T-helper 17 cell (primary cell): ENCODE measurements at regions not wholly inside any gene's neighbourhood (a gene's known extent, or its start where the extent isn't known, plus 50 kb on each side); places are given as distances from the start of the nearest gene placed in this dataset.

Experiments used
- ATAC-seq: fragments of 150-1000 bp; cut with Tn5 transposase; 2 replicates; pipeline ENCODE4 v1.10.0; 2021; ENCODE audit warnings: mild to moderate bottlenecking, moderate library complexity
- DNase-seq, 3 donors: peaks; one replicate each; pipeline versions ENCODE4 v3.0.0 to v3.0.0-alpha.2; 2020 to 2021
- H3K9me3 ChIP-seq: one replicate; pipeline ENCODE4 v1.7.0; 2013; ENCODE audit warnings: low read length, mild to moderate bottlenecking; ENCODE audit not compliant: control insufficient read depth, poor library complexity, severe bottlenecking
- H3K27ac Mint-ChIP-seq: one replicate; pipeline ENCODE4 v1.8.0; 2022; ENCODE audit warnings: mild to moderate bottlenecking, moderate library complexity, mixed read lengths
- H3K27me3 Mint-ChIP-seq: one replicate; pipeline ENCODE4 v1.8.0; 2022; ENCODE audit warnings: mixed read lengths
- H3K36me3 Mint-ChIP-seq: one replicate; pipeline ENCODE4 v1.8.0; 2022; ENCODE audit warnings: low read depth, mixed read lengths
- H3K4me1 Mint-ChIP-seq: one replicate; pipeline ENCODE4 v1.8.0; 2022; ENCODE audit warnings: mild to moderate bottlenecking, mixed read lengths
- H3K4me3 Mint-ChIP-seq: one replicate; pipeline ENCODE4 v1.8.0; 2022; ENCODE audit warnings: mild to moderate bottlenecking, moderate library complexity, mixed read lengths

- H3K4me3 Mint-ChIP-seq, result no peak overlapping the region
- no peaks in the 10 kb centered on the region for H3K4me1 Mint-ChIP-seq
- no peaks in the 10 kb centered on the region for H3K27me3 Mint-ChIP-seq
- no peaks in the 10 kb centered on the region for H3K9me3 ChIP-seq
- DNase-seq (no peak), ATAC-seq (no peak)
- H3K36me3 Mint-ChIP-seq, result no peaks in the 10 kb centered on the region
- H3K27ac Mint-ChIP-seq, result no peak overlapping the region
Measured at GRCh38 chr7:10210000-10210399, 763.7 kb upstream of the PHF14 start.

- no peak overlapping the region for H3K27ac Mint-ChIP-seq
- DNase-seq (no peak), ATAC-seq (no peak)
- H3K36me3 Mint-ChIP-seq, result no peaks in the 10 kb centered on the region
- H3K4me1 Mint-ChIP-seq, result no peaks in the 10 kb centered on the region
- no peaks in the 10 kb centered on the region for H3K27me3 Mint-ChIP-seq
- no peaks in the 10 kb centered on the region for H3K9me3 ChIP-seq
- no peak overlapping the region for H3K4me3 Mint-ChIP-seq
Measured at GRCh38 chr7:10211016-10211415, 762.7 kb upstream of the PHF14 start.

- Mint-ChIP-seq H3K4me3 (no peak overlapping the region), H3K27me3 (no peaks in the 10 kb centered on the region), H3K4me1 (no peaks in the 10 kb centered on the region), H3K27ac (no peak overlapping the region), H3K36me3 (no peaks in the 10 kb centered on the region)
- H3K9me3 ChIP-seq, result no peaks in the 10 kb centered on the region
- DNase-seq (no peak), ATAC-seq (no peak)
Measured at GRCh38 chr7:10211861-10212260, 761.8 kb upstream of the PHF14 start.

- no peaks in the 10 kb centered on the region for H3K4me1 Mint-ChIP-seq
- H3K27me3 Mint-ChIP-seq, result no peaks in the 10 kb centered on the region
- H3K36me3 Mint-ChIP-seq, result no peaks in the 10 kb centered on the region
- H3K27ac Mint-ChIP-seq, result no peak overlapping the region
- no peak for ATAC-seq
- H3K9me3 ChIP-seq, result no peaks in the 10 kb centered on the region
- no peak overlapping the region for H3K4me3 Mint-ChIP-seq
- DNase-seq, result no peak
Measured at GRCh38 chr7:10212649-10213048, 761.0 kb upstream of the PHF14 start.

GRCh38 chr7:10216462-10216861, 757.2 kb upstream of the PHF14 start:
- Mint-ChIP-seq H3K36me3 (no peaks in the 10 kb centered on the region), H3K4me1 (no peaks in the 10 kb centered on the region), H3K27ac (no peak overlapping the region), H3K4me3 (no peak overlapping the region), H3K27me3 (no peaks in the 10 kb centered on the region)
- ATAC-seq (no peak), DNase-seq (no peak)
- no peaks in the 10 kb centered on the region for H3K9me3 ChIP-seq

DNA sequence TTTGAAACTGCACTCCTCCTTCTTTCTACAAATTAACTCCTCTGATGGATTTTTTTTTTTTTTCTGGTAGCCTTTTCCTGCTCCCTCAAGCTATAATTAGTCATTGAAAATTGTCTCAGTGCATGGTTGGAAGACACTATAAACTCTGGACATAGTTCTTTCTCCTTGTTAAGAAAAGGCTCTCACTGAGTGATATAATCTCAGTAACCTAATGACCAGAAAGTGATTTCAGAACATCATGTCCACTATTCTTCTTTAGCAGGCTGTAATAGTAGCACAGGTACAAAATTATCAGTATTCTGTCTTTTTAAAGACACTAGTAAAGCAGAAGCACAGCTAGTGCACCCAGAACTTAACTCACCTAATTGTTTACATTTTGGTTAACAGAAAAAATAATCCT, 752.6 kb upstream of the PHF14 start:
- H3K36me3 Mint-ChIP-seq, result no peaks in the 10 kb centered on the region
- H3K4me1 Mint-ChIP-seq, result no peaks in the 10 kb centered on the region
- no peak for ATAC-seq
- DNase-seq, result no peak
- no peak overlapping the region for H3K4me3 Mint-ChIP-seq
- no peaks in the 10 kb centered on the region for H3K27me3 Mint-ChIP-seq
- H3K9me3 ChIP-seq, result no peaks in the 10 kb centered on the region
- H3K27ac Mint-ChIP-seq, result no peak overlapping the region

- DNase-seq (no peak), ATAC-seq (no peak)
- H3K9me3 ChIP-seq, result no peaks in the 10 kb centered on the region
- no peak overlapping the region for H3K27ac Mint-ChIP-seq
- no peaks in the 10 kb centered on the region for H3K27me3 Mint-ChIP-seq
- H3K36me3 Mint-ChIP-seq, result no peaks in the 10 kb centered on the region
- H3K4me3 Mint-ChIP-seq, result no peak overlapping the region
- no peaks in the 10 kb centered on the region for H3K4me1 Mint-ChIP-seq
Measured at GRCh38 chr7:10222976-10223375, 750.7 kb upstream of the PHF14 start.

DNA sequence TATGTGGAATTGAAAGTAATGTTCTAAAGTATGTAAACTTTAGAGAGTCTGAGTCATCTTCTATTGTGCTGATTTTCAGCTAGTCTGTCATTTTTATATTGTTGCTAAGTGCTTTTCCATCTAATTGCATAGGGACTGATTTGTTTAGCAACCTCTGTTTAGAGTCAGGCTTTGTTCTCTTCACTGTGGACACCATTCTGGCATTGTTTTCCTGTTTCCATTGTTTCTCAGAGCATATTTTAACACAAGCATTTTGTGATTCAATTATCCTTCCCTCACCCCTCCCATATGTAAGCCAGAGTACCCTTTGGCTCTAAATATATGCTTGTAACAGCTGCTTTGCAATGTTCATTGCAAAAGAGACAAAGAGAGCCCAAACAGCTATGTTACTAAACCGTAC, 748.4 kb upstream of the PHF14 start:
- Mint-ChIP-seq H3K4me3 (no peak overlapping the region), H3K27ac (no peak overlapping the region), H3K27me3 (no peaks in the 10 kb centered on the region), H3K4me1 (no peaks in the 10 kb centered on the region), H3K36me3 (no peaks in the 10 kb centered on the region)
- H3K9me3 ChIP-seq, result no peaks in the 10 kb centered on the region
- DNase-seq (no peak), ATAC-seq (no peak)

DNA sequence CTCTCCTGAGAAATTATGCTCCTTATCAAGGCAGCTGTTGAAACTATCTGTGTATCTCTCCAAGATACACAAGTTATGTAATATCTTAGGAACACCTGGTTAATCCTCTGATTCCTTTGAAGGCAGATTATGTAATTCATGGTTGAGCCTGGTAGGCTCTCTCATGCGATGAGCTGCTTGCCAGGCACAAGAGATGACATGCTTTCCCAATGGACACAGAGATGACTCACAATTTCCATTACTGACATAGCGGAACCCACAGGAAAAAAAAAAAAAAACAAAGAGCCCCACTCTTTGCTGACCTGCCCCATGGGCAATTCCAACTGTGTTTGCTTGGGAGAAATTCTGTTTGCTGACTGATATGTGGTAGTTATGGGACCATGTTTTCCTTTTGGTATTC, 736.4 kb upstream of the PHF14 start:
- Mint-ChIP-seq H3K4me3 (no peak overlapping the region), H3K27ac (no peak overlapping the region), H3K36me3 (no peaks in the 10 kb centered on the region), H3K4me1 (no peaks in the 10 kb centered on the region), H3K27me3 (no peaks in the 10 kb centered on the region)
- no peak for DNase-seq
- ATAC-seq, result no peak
- H3K9me3 ChIP-seq, result no peaks in the 10 kb centered on the region

- Mint-ChIP-seq H3K36me3 (no peaks in the 10 kb centered on the region), H3K4me3 (no peak overlapping the region)
- no peak for ATAC-seq
Measured at GRCh38 chr7:10238641-10239040, 735.0 kb upstream of the PHF14 start.

GRCh38 chr7:10239695-10240345, 733.9 kb upstream of the PHF14 start:
- Mint-ChIP-seq H3K36me3 (no peaks in the 10 kb centered on the region), H3K27ac (no peak overlapping the region), H3K27me3 (no peaks in the 10 kb centered on the region), H3K4me3 (no peak overlapping the region), H3K4me1 (no peaks in the 10 kb centered on the region)
- no peak for ATAC-seq
- no peak for DNase-seq
- no peaks in the 10 kb centered on the region for H3K9me3 ChIP-seq

More at GRCh38 chr7:10238641-10239040, 735.0 kb upstream of the PHF14 start:
- no peaks in the 10 kb centered on the region for H3K9me3 ChIP-seq
- Mint-ChIP-seq H3K27ac (no peak overlapping the region), H3K27me3 (no peaks in the 10 kb centered on the region), H3K4me1 (no peaks in the 10 kb centered on the region)
- no peak for DNase-seq

DNA sequence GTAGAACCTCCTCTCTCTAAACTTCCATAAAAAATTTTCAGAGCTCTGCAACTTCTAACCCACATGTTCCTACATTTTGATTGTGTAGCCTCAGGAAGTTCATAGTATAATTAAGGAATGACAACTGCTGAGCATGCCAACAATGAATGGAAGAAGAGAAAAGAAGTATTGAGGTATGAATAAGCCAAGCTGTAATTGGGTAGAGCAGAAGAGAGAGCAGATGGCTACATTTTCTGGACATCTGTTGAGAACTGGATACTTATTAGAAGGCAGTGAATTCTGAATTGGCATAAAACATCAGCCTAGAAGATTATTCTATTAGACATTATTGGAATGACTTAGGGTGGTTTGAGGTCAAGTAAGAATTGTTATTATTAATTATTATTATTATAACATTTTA, 728.3 kb upstream of the PHF14 start:
- DNase-seq (no peak), ATAC-seq (no peak)
- no peaks in the 10 kb centered on the region for H3K27me3 Mint-ChIP-seq
- no peak overlapping the region for H3K4me3 Mint-ChIP-seq
- no peak overlapping the region for H3K27ac Mint-ChIP-seq
- no peaks in the 10 kb centered on the region for H3K4me1 Mint-ChIP-seq
- no peaks in the 10 kb centered on the region for H3K36me3 Mint-ChIP-seq
- H3K9me3 ChIP-seq, result no peaks in the 10 kb centered on the region

GRCh38 chr7:10257438-10257837, 716.2 kb upstream of the PHF14 start:
- Mint-ChIP-seq H3K36me3 (no peaks in the 10 kb centered on the region), H3K4me1 (no peaks in the 10 kb centered on the region), H3K27ac (no peak overlapping the region), H3K4me3 (no peak overlapping the region), H3K27me3 (no peaks in the 10 kb centered on the region)
- ATAC-seq (no peak), DNase-seq (no peak)
- no peaks in the 10 kb centered on the region for H3K9me3 ChIP-seq

- Mint-ChIP-seq H3K36me3 (no peaks in the 10 kb centered on the region), H3K27me3 (no peaks in the 10 kb centered on the region), H3K4me1 (no peaks in the 10 kb centered on the region), H3K27ac (no peak overlapping the region), H3K4me3 (no peak overlapping the region)
- no peaks in the 10 kb centered on the region for H3K9me3 ChIP-seq
- ATAC-seq (no peak), DNase-seq (no peak)
Measured at GRCh38 chr7:10266976-10267375, 706.7 kb upstream of the PHF14 start.
